ENCODE measurements at regions not wholly inside any gene's neighbourhood (a gene's known extent, or its start where the extent isn't known, plus 50 kb on each side); places are given as distances from the start of the nearest gene placed in this dataset.
"Not testable (repeated sequence)": the region's sequence is repeated elsewhere in the genome, so short reads cannot be mapped to it uniquely, and the experiment has no call there.

- DNase-seq (ENCODE audit: low read depth, low spot score), result peak; percentile 97
- H3K27ac ChIP-seq, result peak overlapping the region; percentile 69
Observed at GRCh38 chr1:185483664-185484450, 166.8 kb upstream of the IVNS1ABP start.

- DNase-seq (ENCODE audit: low read depth, low spot score), result no peak
- H3K27ac ChIP-seq, result peak overlapping the region; percentile 69
Observed at GRCh38 chr1:185483217-185483616, 166.2 kb upstream of the IVNS1ABP start.

GRCh38 chr1:185480545-185480944, 163.5 kb upstream of the IVNS1ABP start:
- no peak overlapping the region for H3K27ac ChIP-seq
- no peak for DNase-seq (ENCODE audit: low read depth, low spot score)

- no peak overlapping the region for H3K27ac ChIP-seq
- DNase-seq (ENCODE audit: low read depth, low spot score), result no peak
Observed at GRCh38 chr1:185479796-185480195, 162.8 kb upstream of the IVNS1ABP start.

- H3K27ac ChIP-seq, result no peak overlapping the region
- no peak for DNase-seq (ENCODE audit: low read depth, low spot score)
Observed at GRCh38 chr1:185478877-185479276, 161.8 kb upstream of the IVNS1ABP start.

- H3K27ac ChIP-seq, result no peak overlapping the region
- DNase-seq (ENCODE audit: low read depth, low spot score), result no peak
Observed at GRCh38 chr1:185477638-185478580, 160.9 kb upstream of the IVNS1ABP start.

GRCh38 chr1:185474440-185475149, 157.6 kb upstream of the IVNS1ABP start:
- H3K27ac ChIP-seq, result no peak overlapping the region
- no peak for DNase-seq (ENCODE audit: low read depth, low spot score)

- H3K27ac ChIP-seq, result no peak overlapping the region
- no peak for DNase-seq (ENCODE audit: low read depth, low spot score)
Observed at GRCh38 chr1:185473186-185473585, 156.1 kb upstream of the IVNS1ABP start.

GRCh38 chr1:185468626-185469025, 151.6 kb upstream of the IVNS1ABP start:
- no peak overlapping the region for H3K27ac ChIP-seq
- DNase-seq (ENCODE audit: low read depth, low spot score), result no peak

- no peak overlapping the region for H3K27ac ChIP-seq
- DNase-seq (ENCODE audit: low read depth, low spot score), result no peak
Observed at GRCh38 chr1:185467122-185467521, 150.1 kb upstream of the IVNS1ABP start.

GRCh38 chr1:185464777-185465176, 147.7 kb upstream of the IVNS1ABP start:
- no peak for DNase-seq (ENCODE audit: low read depth, low spot score)
- H3K27ac ChIP-seq, result no peak overlapping the region

- H3K27ac ChIP-seq, result no peak overlapping the region
Observed at GRCh38 chr1:185463433-185463832, 146.4 kb upstream of the IVNS1ABP start.

GRCh38 chr1:185463011-185463410, 146.0 kb upstream of the IVNS1ABP start:
- DNase-seq (ENCODE audit: low read depth, low spot score), result no peak
- H3K27ac ChIP-seq, result no peak overlapping the region

More at GRCh38 chr1:185463433-185463832, 146.4 kb upstream of the IVNS1ABP start:
- no peak for DNase-seq (ENCODE audit: low read depth, low spot score)

- DNase-seq (ENCODE audit: low read depth, low spot score); H3K27ac ChIP-seq: not testable (repeated sequence)
Observed at GRCh38 chr1:185460723-185461122, 143.7 kb upstream of the IVNS1ABP start.

GRCh38 chr1:185459141-185459540, 142.1 kb upstream of the IVNS1ABP start:
- H3K27ac ChIP-seq, result no peak overlapping the region
- DNase-seq (ENCODE audit: low read depth, low spot score), result no peak

- DNase-seq (ENCODE audit: low read depth, low spot score), result no peak
- no peak overlapping the region for H3K27ac ChIP-seq
Observed at GRCh38 chr1:185458670-185459069, 141.6 kb upstream of the IVNS1ABP start.

GRCh38 chr1:185453496-185454192, 136.6 kb upstream of the IVNS1ABP start:
- peak overlapping the region; percentile 36 for H3K27ac ChIP-seq
- DNase-seq (ENCODE audit: low read depth, low spot score), result peak; percentile 44

- no peak for DNase-seq (ENCODE audit: low read depth, low spot score)
- no peak overlapping the region for H3K27ac ChIP-seq
Observed at GRCh38 chr1:185450917-185451316, 133.9 kb upstream of the IVNS1ABP start.

GRCh38 chr1:185450060-185450788, 133.2 kb upstream of the IVNS1ABP start:
- H3K27ac ChIP-seq, result no peak overlapping the region
- no peak for DNase-seq (ENCODE audit: low read depth, low spot score)
